ENCODE measurements at regions not wholly inside any gene's neighbourhood (a gene's known extent, or its start where the extent isn't known, plus 50 kb on each side); places are given as distances from the start of the nearest gene placed in this dataset.

- ChIA-PET CTCF (no interaction called here), POLR2A (no interaction called here)
- FAIRE-seq (no peak), ATAC-seq (no peak), DNase-seq (ENCODE audit: low read depth in 1 of 2, low spot score in 1 of 2) (no peak)
- Histone ChIP-seq H3K4me1 (no peaks in the 10 kb centered on the region), H3K9me3 (no peaks in the 10 kb centered on the region), H3K27ac (no peak overlapping the region), H3K4me2 (no peak overlapping the region), H3K4me3 (no peak overlapping the region)
- 95% methylated on average over 2 of the region's 2 CpGs for WGBS (ENCODE audit: missing lambda C conversion rate)
- TF ChIP-seq ZFP36 (IDR thresholded peaks at IDR 0.05; ENCODE audit: borderline replicate concordance, partially characterized antibody) (peak; percentile 88), HES2 (IDR thresholded peaks at IDR 0.05) (no peak)
Measured at GRCh38 chr4:188495169-188495568, 355.9 kb downstream of the TRIML1 start.

- ATAC-seq: no peak
- ChIA-PET POLR2A (no interaction called here), CTCF (no interaction called here)
Measured at GRCh38 chr4:188511431-188511830, 372.2 kb downstream of the TRIML1 start.

GRCh38 chr4:188532751-188533150 is 393.5 kb downstream of the TRIML1 start:
- no peak overlapping the region for H3K27ac ChIP-seq
- H3K9me3 ChIP-seq: no peaks in the 10 kb centered on the region
- 82% methylated on average over 10 of the region's 10 CpGs for WGBS (ENCODE audit: missing lambda C conversion rate)
- CTCF ChIA-PET: no interaction called here
- FAIRE-seq (no peak), DNase-seq (ENCODE audit: low read depth in 1 of 2, low spot score in 1 of 2) (no peak), ATAC-seq (no peak)
- POLR2A ChIA-PET: no interaction called here
- no peak overlapping the region for H3K4me3 ChIP-seq
- no peak overlapping the region for H3K4me2 ChIP-seq
- no peak for TF ChIP-seq SREBF2 (IDR thresholded peaks at IDR 0.05)
- TF ChIP-seq ZNF302 (CRISPR knock-in tag; IDR thresholded peaks at IDR 0.05): no peak
- no peak for TF ChIP-seq RNF2 (IDR thresholded peaks at IDR 0.05; ENCODE audit: borderline replicate concordance, low read depth)
- no peak for TF ChIP-seq NR3C1 (IDR thresholded peaks at IDR 0.05)
- no peak for TF ChIP-seq EHF (CRISPR knock-in tag; IDR thresholded peaks at IDR 0.05)
- no peak for TF ChIP-seq HES2 (IDR thresholded peaks at IDR 0.05)
- H3K4me1 ChIP-seq: no peaks in the 10 kb centered on the region

More at GRCh38 chr4:188511431-188511830, 372.2 kb downstream of the TRIML1 start:
- DNase-seq (ENCODE audit: low read depth in 1 of 2, low spot score in 1 of 2) (no peak), FAIRE-seq (no peak)
- Histone ChIP-seq H3K9me3 (no peaks in the 10 kb centered on the region), H3K4me3 (no peak overlapping the region), H3K4me1 (peaks cover 3% of the 10 kb centered on the region; the same call in 1 of the 3 replicates), H3K27ac (no peak overlapping the region), H3K4me2 (no peak overlapping the region)
- no peak for TF ChIP-seq RNF2 (IDR thresholded peaks at IDR 0.05; ENCODE audit: borderline replicate concordance, low read depth)
- no peak for TF ChIP-seq NFE2L2 (conservative IDR thresholded peaks at IDR 0.05; ENCODE audit: low read length)
- no peak for TF ChIP-seq ELK1 (IDR thresholded peaks at IDR 0.05; ENCODE audit: low read depth, low read length)
- TF ChIP-seq GATA3 (IDR thresholded peaks at IDR 0.05; ENCODE audit: borderline replicate concordance): no peak
- TF ChIP-seq CHD4 (IDR thresholded peaks at IDR 0.05; ENCODE audit: borderline replicate concordance): no peak
- TF ChIP-seq HDAC2 (IDR thresholded peaks at IDR 0.05): no peak
- TF ChIP-seq, protein P1, sequence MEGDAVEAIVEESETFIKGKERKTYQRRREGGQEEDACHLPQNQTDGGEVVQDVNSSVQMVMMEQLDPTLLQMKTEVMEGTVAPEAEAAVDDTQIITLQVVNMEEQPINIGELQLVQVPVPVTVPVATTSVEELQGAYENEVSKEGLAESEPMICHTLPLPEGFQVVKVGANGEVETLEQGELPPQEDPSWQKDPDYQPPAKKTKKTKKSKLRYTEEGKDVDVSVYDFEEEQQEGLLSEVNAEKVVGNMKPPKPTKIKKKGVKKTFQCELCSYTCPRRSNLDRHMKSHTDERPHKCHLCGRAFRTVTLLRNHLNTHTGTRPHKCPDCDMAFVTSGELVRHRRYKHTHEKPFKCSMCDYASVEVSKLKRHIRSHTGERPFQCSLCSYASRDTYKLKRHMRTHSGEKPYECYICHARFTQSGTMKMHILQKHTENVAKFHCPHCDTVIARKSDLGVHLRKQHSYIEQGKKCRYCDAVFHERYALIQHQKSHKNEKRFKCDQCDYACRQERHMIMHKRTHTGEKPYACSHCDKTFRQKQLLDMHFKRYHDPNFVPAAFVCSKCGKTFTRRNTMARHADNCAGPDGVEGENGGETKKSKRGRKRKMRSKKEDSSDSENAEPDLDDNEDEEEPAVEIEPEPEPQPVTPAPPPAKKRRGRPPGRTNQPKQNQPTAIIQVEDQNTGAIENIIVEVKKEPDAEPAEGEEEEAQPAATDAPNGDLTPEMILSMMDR (IDR thresholded peaks at IDR 0.05): no peak
- TF ChIP-seq SMC3 (IDR thresholded peaks at IDR 0.05): no peak
- TF ChIP-seq E2F6 (IDR thresholded peaks at IDR 0.05; ENCODE audit: borderline replicate concordance, low read depth): no peak
- no peak for TF ChIP-seq MAX (IDR thresholded peaks at IDR 0.05)
- no peak for TF ChIP-seq HOXB5 (CRISPR knock-in tag; IDR thresholded peaks at IDR 0.05)
- TF ChIP-seq ZC3H11A (IDR thresholded peaks at IDR 0.05): no peak
- no peak for TF ChIP-seq ZFP36 (IDR thresholded peaks at IDR 0.05; ENCODE audit: borderline replicate concordance, partially characterized antibody)
- TF ChIP-seq KDM5A (IDR thresholded peaks at IDR 0.05): no peak
- no peak for TF ChIP-seq EP300 (IDR thresholded peaks at IDR 0.05)
- no peak for TF ChIP-seq RCOR1 (IDR thresholded peaks at IDR 0.05; ENCODE audit: low read depth, low read length)

All from A549 (cell line).